NCI-H82 (cell line): ENCODE measurements at regions not wholly inside any gene's neighbourhood (a gene's known extent, or its start where the extent isn't known, plus 50 kb on each side); places are given as distances from the start of the nearest gene placed in this dataset.
"Not testable (repeated sequence)": the region's sequence is repeated elsewhere in the genome, so short reads cannot be mapped to it uniquely, and the experiment has no call there.

Experiments used
- DNase-seq: peaks from one replicate; lab custom pipeline; 2025; lab: John Stamatoyannopoulos, UW

- no peak for DNase-seq
Observed at GRCh38 chr14:85316701-85317410, 213.1 kb upstream of the FLRT2 start.

DNA sequence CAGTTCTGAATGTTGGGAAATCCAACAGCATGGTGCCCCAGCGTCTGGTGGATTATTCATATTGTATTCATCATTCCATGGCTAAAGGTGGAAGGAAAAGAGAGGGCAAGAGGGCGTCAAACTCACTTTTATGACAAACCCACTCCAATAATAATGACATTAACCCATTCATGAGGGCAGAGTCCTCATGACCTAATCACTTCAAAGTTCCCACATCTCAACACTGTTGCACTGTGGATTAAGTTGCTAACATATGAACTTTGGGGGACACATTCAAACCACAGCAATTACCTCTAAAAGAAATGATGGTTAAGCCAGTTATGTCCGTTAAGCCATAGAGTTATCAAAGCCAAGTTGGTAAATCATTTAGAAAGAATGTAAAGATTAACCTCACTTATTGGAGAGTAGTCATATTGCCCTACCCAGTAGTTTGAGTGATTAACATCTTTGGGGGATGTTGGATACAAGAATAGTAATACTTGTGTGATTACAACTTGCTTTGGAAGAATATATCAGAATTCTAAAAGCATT, 212.4 kb upstream of the FLRT2 start:
- DNase-seq: no peak

GRCh38 chr14:85319101-85319500, 210.8 kb upstream of the FLRT2 start:
- no peak for DNase-seq

DNA sequence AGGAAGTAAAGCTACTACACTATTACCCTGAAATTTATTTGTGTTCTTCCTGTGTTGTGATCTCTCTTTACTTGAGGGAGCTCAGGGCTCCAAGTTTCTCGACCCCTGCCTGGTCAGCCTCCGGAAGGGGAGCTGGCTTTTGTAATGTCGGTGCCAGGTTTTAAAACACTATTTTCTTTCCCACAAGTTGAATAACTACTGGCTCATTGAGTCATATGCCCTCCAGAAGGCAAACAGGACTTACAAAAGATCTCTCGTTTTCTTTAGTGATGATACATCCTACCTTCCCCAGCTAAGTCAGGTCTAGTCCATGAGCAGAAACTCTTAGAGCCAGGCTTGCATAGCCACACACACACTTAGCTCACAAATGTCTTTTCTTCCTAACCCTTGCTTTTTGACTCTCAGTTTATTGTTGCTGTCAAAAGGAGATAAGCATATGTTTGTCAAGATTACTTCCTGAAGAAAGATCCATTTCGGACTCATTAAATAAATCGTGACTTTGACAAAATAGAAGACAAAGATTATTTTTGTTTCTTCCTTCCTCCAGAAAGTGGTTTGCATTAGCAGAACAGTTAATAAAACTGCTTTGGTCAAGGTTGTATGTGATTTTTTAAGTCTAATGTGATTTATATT, 209.8 kb upstream of the FLRT2 start:
- DNase-seq: no peak

DNA sequence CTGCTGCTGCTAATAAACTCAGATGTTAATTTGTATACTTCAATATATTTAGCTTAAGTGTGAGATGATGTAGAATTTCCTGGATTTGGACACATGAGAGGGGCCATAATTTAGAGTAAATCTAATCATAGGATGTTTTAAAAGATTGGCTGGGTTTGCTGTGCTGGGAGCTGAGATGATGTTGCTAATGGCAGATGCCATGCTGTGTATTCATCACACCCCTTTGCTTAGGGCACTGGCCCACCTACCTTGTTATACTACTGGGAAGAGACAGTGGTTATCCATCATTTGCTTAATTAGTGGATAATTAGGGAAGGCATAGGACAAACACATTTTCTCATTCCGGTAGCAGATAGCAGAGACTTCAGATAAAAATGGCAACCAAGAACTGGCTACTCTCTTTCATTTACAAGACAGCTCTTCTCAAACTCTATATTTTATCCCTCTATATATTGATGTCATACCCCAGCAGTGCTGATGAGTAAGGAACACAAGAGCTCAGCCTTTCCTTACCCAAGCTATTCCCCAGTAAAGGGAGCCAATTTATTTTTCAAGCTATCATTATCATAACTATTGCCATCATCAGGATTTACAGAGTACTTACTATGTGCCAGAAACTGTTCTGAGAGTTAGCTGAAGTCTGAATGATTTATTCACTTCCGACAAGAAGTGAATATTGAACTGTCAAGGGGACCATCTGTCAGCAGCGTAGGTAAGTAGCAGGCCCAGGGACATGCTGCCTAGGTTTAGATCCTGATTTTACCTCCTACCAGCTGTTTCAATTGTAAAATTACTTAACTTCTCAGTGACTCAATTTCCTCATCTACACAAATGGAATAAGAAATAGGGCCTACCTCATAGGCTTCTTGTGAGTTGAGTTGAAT, 204.6 kb upstream of the FLRT2 start:
- peak; percentile 53 for DNase-seq

DNA sequence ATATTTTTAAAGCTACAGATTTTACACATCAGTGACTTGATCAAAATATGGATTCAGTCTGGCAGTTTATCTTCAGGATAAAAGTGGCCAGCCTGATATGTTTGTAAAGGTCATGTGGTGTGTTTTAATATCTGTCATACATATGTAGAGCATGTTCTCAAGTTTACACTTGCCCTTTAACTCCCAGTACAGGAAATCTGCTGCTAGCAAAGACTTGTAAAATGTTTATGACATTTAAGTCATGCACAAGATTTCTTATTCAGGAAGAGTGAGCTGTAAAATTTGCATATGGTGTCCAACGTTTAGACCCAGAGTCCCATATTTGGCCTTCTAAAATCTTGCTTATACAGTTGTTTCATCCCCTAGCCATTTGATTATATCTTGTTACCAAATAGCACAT, 197.5 kb upstream of the FLRT2 start:
- no peak for DNase-seq

GRCh38 chr14:85333313-85333712, 196.6 kb upstream of the FLRT2 start:
- DNase-seq: peak; percentile 11

DNA sequence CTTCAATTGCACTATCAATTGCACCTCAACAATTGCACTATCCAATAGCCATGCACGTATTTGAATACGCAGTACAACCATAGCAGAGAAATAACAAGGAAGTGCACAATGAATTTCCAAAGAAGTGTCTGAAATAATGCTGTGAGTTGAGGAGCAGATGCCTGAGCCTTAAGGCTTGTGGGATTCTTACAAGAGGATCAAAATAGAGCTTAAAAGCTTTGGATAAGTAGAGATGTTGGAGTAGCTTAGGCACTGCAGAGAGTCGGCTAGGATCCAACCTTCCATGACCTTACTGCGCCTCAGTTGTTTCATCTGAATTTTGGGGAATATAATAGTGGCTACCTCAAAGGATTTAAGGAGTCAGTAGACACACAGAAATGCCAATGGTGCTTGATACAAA, 196.1 kb upstream of the FLRT2 start:
- DNase-seq: peak; percentile 79

DNA sequence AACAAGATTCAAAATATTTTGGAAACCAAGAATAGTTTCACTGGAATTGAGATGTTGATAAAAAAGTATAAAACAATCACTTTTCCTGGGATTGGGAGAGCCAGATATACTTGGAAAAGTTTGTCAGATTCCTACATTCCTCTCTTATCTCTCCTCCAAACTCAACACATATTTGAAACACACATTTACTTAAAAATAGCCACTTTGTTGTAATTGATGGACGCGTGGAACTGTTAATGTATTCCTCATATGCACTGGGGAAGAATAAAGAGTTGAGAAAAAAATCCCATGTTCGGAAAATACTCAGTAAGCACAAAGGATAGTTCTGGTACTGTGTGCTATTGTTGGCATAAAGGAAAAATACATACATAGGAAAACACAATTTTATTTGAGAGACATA, 195.6 kb upstream of the FLRT2 start:
- DNase-seq: no peak

DNA sequence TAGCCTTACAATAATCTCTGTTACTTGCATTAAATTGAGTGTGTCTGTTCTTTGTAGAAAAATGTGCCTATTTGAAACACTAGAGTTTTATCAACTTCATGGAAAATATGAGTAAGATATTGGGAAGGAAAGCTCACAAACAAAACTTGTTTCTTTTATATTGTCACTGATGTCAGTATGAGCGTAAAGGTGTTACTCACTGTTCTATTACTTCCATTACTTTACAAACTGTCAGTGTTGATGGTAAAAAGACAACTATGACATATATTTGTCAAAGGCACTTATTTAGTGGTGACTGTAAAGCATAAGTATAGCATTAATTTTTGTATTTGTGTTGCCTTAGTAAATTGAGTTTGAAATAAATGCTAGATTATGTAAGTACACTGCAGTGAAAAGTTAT, 193.7 kb upstream of the FLRT2 start:
- no peak for DNase-seq

GRCh38 chr14:85336817-85337216, 193.1 kb upstream of the FLRT2 start:
- DNase-seq: no peak

GRCh38 chr14:85338895-85339294, 191.0 kb upstream of the FLRT2 start:
- DNase-seq: no peak

GRCh38 chr14:85342858-85343607, 186.9 kb upstream of the FLRT2 start:
- DNase-seq: no peak

DNA sequence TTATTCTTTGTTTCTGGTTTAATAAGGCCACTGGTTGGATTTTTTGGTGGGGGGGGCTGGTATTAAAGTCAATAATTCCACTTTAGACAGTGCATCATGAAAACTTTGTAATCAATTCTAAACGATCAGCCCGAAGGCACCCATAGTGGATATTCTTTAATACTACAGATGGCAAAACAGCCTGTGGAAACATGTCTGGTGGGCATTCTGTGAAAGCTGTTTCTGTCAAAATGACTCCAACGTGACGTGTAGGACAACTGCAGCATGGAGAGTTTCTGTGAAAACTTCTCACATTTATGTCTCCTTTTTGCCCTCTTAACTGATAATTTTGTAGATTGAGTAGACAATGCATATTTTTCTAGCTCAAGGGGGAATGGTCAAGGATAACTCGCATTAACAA, 185.8 kb upstream of the FLRT2 start:
- DNase-seq: no peak

DNA sequence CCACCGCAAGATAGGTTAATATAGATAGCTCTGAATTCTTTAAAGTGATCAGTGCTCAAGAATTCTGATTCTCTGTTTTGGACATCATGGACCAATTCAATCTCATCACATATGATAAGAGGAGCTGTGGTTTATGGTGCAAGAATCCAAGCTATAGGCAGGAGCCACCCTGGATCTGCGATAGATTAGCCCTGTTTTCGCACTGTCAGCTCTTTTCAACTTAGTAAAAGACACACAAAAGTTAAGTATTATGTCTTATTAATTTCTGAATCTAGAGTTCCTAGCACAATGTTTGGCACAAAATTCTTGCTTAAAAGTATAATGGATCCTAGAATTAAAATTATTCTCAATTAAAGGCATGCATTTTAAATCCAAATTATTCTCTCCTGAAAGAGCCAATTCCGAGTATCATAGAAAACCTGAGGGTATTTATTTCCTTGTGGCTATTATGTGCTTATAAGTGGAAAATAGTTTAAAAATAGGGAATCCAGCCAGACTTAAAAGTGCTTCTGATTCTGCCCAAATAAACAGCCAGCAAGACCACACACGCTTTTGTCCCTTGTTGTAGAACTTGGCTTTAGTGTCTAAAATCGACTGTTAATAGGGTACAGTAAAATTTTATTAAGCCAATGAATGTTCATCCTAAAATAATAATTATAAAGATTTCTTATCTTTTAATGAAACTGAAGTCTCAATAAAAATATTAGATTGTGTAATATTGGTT, 184.9 kb upstream of the FLRT2 start:
- no peak for DNase-seq

DNA sequence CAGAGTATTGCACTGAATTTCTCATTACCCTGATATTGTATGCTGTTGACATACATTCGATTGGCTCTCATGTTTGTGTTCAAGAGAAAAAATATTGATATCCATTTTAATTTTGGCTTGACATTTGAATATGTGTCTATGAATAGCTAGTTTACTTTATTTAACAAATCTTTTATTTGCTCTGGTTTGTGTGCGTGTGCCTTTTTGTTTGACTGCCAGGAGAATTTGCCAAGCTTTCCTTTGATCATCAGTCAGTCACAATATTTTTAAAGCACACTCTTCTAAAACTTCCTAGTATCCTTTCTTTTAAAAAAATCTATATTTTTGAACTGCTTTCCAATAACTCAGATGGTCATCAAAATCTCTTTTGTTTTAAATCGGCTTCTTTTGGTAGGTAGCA, 179.3 kb upstream of the FLRT2 start:
- no peak for DNase-seq

DNA sequence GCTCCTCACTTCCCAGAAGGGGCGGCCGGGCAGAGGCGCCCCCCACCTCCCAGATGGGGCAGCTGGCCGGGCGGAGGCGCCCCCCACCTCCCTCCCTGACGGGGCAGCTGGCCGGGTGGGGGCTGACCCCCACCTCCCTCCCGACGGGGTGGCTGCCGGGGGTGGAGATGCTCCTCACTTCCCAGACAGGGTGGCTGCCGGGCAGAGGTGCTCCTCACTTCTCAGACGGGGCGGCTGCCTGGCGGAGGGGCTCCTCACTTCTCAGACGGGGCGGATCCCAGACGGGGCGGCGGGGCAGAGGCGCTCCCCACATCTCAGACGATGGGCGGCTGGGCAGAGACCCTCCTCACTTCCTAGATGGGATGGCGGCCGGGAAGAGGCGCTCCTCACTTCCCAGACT, 177.4 kb upstream of the FLRT2 start:
- not testable (repeated sequence) for DNase-seq

DNA sequence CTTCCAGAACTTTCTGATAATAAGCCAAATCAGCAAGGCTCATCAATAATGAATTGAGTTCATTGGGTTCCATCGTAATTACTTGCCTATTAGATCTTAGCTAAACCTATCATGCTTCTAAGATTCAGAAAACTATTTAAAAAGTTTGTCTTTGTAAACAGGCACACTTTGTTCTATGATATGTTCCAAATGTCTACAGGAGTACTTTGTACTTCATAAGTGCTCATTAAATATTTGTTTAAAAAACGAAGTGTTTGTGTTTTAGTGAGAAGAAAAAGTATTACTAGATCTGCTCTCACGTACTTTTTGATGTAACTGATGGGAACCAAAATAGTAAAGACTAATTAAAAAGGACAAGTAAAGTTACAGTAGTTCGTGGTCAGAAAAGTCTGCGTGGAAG, 172.8 kb upstream of the FLRT2 start:
- no peak for DNase-seq

DNA sequence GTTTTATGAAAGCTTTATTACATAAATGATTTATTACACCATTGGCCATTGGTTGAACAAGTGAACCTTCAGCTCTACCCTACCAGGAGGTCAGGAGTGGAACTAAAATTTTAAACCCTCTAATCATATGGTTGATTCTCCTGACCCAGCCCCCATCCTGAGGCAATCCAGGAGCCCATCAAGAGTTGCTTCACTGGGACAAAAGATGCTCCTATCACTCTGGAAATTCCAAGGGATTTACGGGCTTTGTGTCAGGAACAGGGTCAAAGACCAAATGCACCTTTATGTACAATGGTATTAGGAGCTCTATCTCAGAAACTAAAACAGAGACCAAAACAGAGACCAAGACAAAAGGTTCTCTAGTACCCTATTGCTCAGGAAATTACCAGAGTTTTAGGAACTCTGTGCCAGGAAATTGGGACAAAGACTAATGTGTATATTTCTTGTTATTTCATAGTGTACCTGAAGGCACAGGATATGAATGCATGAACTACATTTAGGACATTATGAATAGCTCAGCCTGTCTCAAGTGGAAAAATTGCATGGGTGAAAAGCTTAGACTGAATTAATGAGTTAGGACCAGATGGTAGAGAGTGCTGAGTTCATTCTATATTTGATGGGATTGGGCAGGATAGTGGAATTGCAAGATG, 171.7 kb upstream of the FLRT2 start:
- DNase-seq: no peak

- DNase-seq: no peak
Observed at GRCh38 chr14:85359505-85359904, 170.4 kb upstream of the FLRT2 start.

DNA sequence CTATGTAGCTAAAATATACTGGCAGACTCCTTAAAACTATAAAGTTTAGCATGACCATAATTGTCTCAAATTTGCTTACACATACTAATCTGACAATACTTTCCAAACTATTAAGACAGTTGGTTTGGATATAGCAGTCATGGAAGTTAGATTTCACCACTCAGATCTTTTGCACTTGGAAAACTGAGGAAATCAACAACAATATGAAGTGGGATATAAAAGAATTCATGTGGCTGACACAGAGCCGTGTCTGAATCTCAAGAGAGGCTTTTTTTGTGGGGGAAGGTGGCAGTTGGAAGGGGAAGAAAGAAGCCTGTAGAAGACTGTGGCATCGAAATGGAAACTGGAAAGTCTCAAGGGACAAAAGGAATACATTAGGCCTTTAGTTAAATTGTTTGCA, 166.6 kb upstream of the FLRT2 start:
- DNase-seq: no peak
